GM18519 (cell line): ENCODE measurements at regions not wholly inside any gene's neighbourhood (a gene's known extent, or its start where the extent isn't known, plus 50 kb on each side); places are given as distances from the start of the nearest gene placed in this dataset.

ENCODE experiments used
- ATAC-seq: cut with Tn5 transposase; IDR thresholded peaks from one replicate; pipeline ENCODE4 v1.9.1; 2021; ENCODE audit warnings: mild to moderate bottlenecking, moderate library complexity; ENCODE audit not compliant: unreplicated experiment, low FRiP score

GRCh38 chr6:133629970-133630369 lies 258.9 kb upstream of the TCF21 start:
- ATAC-seq: no peak

GRCh38 chr6:133630651-133631050 lies 258.3 kb upstream of the TCF21 start:
- no peak for ATAC-seq

- ATAC-seq: no peak
These were observed 257.5 kb upstream of the TCF21 start for GRCh38 chr6:133631421-133631820.

DNA sequence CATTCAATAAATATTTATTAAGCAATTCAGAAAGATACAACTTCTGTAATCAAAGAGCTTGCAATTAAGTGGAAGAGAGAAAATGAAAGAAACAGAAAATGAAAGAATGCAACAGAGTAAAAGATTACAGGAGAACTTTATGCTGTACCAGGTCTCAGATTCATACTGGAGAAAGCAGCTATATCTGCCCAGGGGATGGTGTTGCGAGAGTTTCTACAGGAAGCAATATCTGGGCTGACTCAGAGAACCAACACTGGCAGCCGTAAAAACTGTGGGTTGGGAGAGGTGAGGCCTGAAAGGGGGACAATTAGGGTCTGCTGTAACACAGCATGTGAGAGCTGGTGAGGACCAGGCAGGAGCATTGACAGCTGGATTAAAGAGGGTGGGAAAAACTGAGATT lies 256.7 kb upstream of the TCF21 start:
- ATAC-seq: no peak

GRCh38 chr6:133632906-133633305 lies 256.0 kb upstream of the TCF21 start:
- ATAC-seq: no peak

GRCh38 chr6:133634474-133634873 lies 254.4 kb upstream of the TCF21 start:
- no peak for ATAC-seq

GRCh38 chr6:133635447-133635846 lies 253.5 kb upstream of the TCF21 start:
- ATAC-seq: no peak

DNA sequence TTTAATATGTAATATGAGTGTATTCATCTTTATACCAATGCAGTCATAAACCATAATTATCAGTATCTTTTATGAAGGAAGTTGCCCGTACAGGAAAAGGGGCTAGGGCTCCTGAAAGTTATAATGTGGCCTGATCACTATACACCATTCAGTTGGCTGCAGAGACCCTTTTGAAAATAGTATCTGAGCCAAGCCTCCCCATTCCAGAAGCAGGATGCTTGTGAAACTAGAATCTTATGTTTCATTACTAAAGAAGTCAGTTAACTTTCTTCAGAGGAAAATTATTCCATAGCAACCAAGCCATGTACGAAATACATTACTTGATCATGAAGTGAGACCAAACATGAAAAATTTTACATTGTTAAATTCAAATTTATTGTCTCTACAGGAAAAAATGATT lies 251.5 kb upstream of the TCF21 start:
- ATAC-seq: no peak

- ATAC-seq: no peak
These were observed 251.0 kb upstream of the TCF21 start for GRCh38 chr6:133637874-133638273.

DNA sequence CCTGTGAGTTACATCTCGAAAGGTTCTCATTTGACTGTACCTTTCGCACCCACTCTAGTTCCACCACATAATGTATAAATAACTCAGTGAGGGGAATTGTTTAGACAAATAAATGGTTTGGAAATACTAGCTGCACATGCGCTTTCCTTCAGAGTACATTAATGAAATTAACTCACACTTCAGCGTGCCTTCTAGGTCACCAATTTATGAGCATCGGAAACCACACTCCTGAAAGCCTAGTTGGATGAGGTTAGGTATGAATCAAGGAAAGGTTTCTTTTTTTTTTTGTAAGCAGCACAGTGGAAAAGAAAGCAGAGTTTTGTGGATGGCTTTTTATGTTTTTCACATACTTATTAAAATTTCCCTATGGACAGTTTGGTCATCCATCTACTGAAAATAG lies 247.8 kb upstream of the TCF21 start:
- no peak for ATAC-seq

- ATAC-seq: no peak
These were observed 244.4 kb upstream of the TCF21 start for GRCh38 chr6:133644548-133644891.

GRCh38 chr6:133644892-133645619 lies 243.9 kb upstream of the TCF21 start:
- no peak for ATAC-seq

DNA sequence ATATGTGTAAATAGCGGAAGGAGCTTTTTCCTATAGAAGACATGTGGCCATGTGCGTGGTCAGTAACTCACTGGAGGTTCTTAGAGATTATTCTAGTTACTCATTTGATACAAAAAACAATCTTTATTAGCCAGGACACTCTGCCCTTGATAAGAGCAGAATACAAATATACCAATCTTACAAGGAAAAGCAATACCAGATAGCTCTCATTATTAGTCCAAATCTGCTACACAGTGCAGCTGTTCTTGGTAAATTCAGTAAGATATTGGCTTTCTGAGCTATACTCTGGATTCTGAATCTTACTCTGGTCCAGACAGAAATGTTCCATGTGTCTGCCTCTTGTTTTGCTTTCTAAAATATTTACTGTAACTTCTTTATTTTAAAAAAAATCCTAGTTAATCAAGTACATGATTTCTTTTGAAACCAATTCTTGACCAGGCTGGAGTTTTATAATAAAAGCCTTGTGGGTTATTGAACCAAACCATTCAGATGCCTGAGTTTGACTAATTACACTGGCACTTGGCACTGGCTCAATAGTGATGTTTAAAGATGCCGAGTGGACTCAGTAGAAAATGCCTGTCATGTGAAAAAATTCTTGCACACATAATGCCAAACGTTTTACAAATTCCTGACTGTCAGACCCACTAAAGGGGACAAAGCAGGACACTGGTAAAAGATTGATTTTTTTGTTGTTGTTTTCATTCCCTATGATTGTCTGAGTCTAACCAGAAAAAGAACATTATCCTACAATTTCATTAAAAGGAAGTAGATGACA lies 242.8 kb upstream of the TCF21 start:
- no peak for ATAC-seq

- ATAC-seq: no peak
These were observed 240.3 kb upstream of the TCF21 start for GRCh38 chr6:133648581-133648980.

DNA sequence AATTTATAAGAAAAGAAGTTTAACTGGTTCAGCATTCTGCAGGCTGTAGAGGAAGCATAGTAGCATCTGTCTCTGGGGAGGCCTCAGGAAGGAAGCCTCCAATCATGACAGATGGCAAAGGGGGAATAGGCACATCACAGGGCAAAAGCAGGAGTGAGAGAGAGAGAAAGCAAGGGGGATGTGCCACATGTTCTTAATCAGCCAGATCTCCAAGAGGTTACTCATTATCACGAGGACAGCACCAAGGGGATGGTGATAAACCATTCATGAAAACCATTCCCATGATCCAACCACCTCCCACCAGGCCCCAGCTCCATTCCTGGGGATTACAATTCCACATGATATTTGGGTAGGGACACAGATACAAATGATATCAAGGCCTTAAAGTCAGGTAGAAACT lies 217.5 kb upstream of the TCF21 start:
- ATAC-seq: no peak

DNA sequence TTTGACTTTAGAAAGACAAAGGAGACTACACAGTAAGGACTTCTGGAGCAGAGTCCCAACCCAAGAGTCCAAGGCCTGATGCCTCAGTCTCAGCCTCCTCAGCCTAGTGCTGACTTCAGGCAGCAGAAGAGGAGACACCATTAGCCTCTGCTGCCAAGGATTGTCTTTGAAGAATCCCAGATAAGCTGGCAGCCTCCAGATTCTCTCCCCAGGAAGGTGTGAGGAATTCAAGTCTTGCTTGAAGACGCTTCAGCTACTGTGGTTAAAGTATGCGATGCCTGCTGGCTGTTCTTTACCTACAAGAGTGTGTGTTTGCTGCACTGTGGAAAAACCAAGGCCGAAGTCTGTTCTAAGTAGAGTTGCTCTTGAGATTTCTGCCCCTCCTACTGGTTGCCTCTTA lies 215.9 kb upstream of the TCF21 start:
- ATAC-seq: no peak

- no peak for ATAC-seq
These were observed 214.3 kb upstream of the TCF21 start for GRCh38 chr6:133674661-133675060.

- no peak for ATAC-seq
These were observed 207.9 kb upstream of the TCF21 start for GRCh38 chr6:133680994-133681393.

DNA sequence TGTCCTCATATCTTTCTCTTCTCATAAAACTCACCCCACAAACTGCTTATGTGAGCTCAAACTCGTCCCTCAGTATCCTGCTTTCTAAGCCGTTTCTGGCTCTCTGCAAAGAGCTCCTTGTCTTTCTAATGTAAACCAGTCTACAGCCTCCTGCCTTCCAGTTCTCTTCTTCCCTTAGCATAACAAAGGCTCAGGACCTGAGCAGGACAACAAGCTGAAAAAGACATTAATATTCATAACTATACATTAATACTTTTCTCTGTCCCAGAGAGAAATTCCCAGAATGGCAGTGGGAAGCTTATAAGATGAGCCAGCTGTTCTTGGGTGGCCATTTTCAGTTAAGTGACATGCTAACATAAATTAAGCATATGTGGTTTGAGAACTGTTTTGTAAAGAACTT lies 207.0 kb upstream of the TCF21 start:
- ATAC-seq: no peak

- ATAC-seq: no peak
These were observed 206.2 kb upstream of the TCF21 start for GRCh38 chr6:133682506-133683307.

DNA sequence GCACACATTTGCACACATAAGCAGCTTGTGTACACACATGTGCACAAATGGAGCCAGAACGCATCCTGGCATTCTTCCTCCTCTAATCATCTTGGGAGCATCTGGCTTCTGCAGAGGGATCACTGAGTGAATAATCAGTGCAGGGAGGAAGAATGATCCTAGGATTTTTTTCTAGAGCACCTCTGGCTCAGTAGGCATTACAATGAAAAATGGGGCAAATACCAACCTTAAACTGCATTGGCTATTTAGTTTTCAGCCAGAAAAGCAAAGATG lies 205.7 kb upstream of the TCF21 start:
- ATAC-seq: no peak

GRCh38 chr6:133683606-133684005 lies 205.3 kb upstream of the TCF21 start:
- ATAC-seq: no peak
